Vagina (tissue), 2 donors: ENCODE measurements at regions not wholly inside any gene's neighbourhood (a gene's known extent, or its start where the extent isn't known, plus 50 kb on each side); places are given as distances from the start of the nearest gene placed in this dataset.
A peak's percentile ranks its signal among the peaks of the same experiment; 100 is the strongest.

ENCODE experiments used
- DNase-seq, 2 donors: peaks; one replicate each; pipeline ENCODE4 v3.0.0-alpha.2; 2017; ENCODE audit errors: extremely low spot score in 2 of 2
- H3K27ac ChIP-seq: fragments of 200-600 bp; sonication (generic); one replicate; pipeline ENCODE4 v1.5.1; 2019
- H3K27me3 ChIP-seq: fragments of 200-600 bp; sonication (generic); one replicate; pipeline ENCODE4 v1.5.1; 2019
- H3K36me3 ChIP-seq, 2 donors: fragments of 200-600 bp; sonication (generic); one replicate each; pipeline ENCODE4 v1.5.1; 2017 to 2019
- H3K4me1 ChIP-seq: fragments of 200-600 bp; sonication (generic); one replicate; pipeline ENCODE4 v1.5.1; 2019
- H3K4me3 ChIP-seq, 2 donors: fragments of 200-600 bp; sonication (generic); 1 replicate in 1 of 2; 2 replicates in 1 of 2; pipeline ENCODE4 v1.5.1; 2016 to 2019
- H3K9me3 ChIP-seq: fragments of 200-600 bp; sonication (generic); one replicate; pipeline ENCODE4 v1.5.1; 2019
- POLR2A ChIP-seq, 2 donors: fragments of 450-650 bp; IDR thresholded peaks; one replicate each; pipeline ENCODE4 v1.6.1; 2017; ENCODE audit warnings: antibody characterized with exemption in 2 of 2, mild to moderate bottlenecking in 2 of 2, moderate library complexity in 2 of 2
- POLR2AphosphoS5 ChIP-seq, 2 donors: sonication (generic); formaldehyde crosslinking; IDR thresholded peaks; one replicate each; pipeline ENCODE4 v1.9.0; 2017; ENCODE audit warnings: antibody characterized with exemption in 2 of 2, mild to moderate bottlenecking in 2 of 2, low read depth in 1 of 2; ENCODE audit not compliant: insufficient read depth in 1 of 2
- intact Hi-C: fragments of 100-400 bp; cut with DNase I; formaldehyde crosslinking; loops from one replicate; pipeline ENCODE4 v1.15.1; 2023
- TF ChIP-seq, protein P1 (sequence below), 3 experiments: fragments of 450-650 bp in 2 of 3; fragments of 200-600 bp in 1 of 3; sonication (generic) in 1 of 3; IDR thresholded peaks; one replicate each; pipeline ENCODE4 v1.5.1; 2017 to 2019; ENCODE audit warnings: antibody characterized with exemption in 3 of 3, mild to moderate bottlenecking in 2 of 3, moderate library complexity in 2 of 3

DNA sequence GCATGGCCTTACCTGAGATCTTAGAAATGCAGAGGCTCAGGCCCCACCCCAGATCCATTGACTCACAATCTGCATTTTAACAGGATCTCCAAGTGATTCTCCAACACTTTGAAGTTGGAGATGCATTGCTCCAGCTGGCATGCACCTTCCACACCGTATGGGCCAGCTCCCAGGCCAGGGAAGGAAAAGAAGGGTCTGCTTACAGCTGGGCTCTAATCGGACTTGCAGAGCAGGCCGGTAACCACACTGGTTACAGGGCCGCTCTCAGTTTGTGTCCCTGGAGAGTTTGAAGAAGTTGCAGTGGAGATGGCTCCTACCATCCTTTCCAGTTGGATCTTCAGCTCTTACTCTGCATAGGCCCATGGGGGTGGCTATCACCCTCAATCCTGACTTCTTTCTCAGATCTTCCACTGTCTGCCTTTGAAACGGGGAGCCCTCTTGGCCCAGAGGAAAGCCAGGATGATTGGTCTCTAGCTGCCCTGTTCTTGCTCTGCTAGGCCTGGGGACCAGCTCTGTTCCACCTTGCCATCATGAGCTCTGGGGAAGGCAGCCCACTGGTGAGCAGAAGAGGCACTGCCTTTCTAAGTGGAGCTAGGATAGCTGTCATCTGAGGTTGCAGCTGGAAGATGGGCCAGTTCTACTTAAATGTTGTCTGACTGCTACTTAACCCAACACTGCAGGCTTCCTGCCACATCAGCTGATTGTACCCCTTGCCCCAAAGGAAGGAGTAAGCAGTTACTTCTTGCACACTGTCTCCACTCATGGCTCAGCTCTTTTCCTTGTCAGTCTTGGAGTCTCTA is 105.6 kb upstream of the NAV2 start:
- intact Hi-C loops = no loop called here
- peaks cover 13% of the 10 kb centered on the region for H3K4me1 ChIP-seq
- H3K27ac ChIP-seq = no peak overlapping the region
- no peak overlapping the region for H3K4me3 ChIP-seq
- no peaks in the 10 kb centered on the region for H3K9me3 ChIP-seq
- TF ChIP-seq POLR2AphosphoS5 (IDR thresholded peaks at IDR 0.05; ENCODE audit: insufficient read depth in 1 of 2, low read depth in 1 of 2) = no peak
- TF ChIP-seq, protein P1, sequence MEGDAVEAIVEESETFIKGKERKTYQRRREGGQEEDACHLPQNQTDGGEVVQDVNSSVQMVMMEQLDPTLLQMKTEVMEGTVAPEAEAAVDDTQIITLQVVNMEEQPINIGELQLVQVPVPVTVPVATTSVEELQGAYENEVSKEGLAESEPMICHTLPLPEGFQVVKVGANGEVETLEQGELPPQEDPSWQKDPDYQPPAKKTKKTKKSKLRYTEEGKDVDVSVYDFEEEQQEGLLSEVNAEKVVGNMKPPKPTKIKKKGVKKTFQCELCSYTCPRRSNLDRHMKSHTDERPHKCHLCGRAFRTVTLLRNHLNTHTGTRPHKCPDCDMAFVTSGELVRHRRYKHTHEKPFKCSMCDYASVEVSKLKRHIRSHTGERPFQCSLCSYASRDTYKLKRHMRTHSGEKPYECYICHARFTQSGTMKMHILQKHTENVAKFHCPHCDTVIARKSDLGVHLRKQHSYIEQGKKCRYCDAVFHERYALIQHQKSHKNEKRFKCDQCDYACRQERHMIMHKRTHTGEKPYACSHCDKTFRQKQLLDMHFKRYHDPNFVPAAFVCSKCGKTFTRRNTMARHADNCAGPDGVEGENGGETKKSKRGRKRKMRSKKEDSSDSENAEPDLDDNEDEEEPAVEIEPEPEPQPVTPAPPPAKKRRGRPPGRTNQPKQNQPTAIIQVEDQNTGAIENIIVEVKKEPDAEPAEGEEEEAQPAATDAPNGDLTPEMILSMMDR (IDR thresholded peaks at IDR 0.05) = no peak
- no peak for TF ChIP-seq POLR2A (IDR thresholded peaks at IDR 0.05)
- H3K36me3 ChIP-seq = no peaks in the 10 kb centered on the region
- H3K27me3 ChIP-seq = no peaks in the 10 kb centered on the region
- DNase-seq = peak; percentile 34 to 86

DNA sequence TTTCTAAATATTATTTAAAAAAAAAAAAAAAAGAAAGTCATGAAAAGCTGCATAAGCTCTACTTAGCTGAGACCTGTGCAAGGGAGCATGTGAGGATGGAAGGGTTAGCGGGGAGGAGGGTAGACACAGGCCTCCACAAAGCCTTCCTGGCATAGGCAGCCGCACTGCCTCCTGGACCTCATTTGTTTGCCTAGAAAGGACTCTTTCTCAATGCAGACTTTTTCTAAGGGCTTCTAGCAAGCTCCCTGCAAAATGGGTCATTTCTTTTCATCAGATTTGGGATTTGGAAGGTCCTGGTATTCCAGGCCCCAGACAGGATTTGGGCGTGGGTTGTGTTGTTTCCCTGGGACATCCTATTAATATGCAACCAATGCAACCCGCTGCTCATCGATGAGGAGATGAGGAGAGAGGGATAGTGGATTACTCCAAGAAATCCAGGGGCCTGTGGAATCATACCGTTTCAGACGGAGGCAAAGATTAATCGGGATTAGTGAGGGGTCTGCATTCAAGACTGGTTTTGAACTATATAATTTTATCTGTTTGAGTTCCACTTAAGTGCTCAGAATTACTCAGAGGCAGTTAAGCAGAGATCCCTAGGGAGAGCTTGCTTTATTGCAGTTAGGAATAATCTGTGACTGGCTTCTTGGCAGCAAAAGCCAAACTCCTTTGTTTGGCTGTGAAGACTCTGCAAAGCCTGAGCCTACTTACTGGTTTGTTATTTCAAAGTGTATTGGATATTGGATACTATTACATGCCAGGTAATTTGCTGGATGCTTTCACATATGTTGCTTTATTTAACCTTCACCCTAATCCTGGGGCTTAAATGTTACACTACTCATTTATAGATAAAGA is 106.9 kb upstream of the NAV2 start:
- TF ChIP-seq POLR2A (IDR thresholded peaks at IDR 0.05) (no peak), POLR2AphosphoS5 (IDR thresholded peaks at IDR 0.05; ENCODE audit: insufficient read depth in 1 of 2, low read depth in 1 of 2) (peak in 1 of 2 donors; percentile 36)
- TF ChIP-seq, protein P1 (IDR thresholded peaks at IDR 0.05) = no peak
- Histone ChIP-seq H3K27me3 (no peaks in the 10 kb centered on the region), H3K4me3 (peak overlapping the region in 1 of 2 donors; percentile 2), H3K27ac (peak overlapping the region; percentile 36), H3K36me3 (no peaks in the 10 kb centered on the region), H3K4me1 (peaks cover 13% of the 10 kb centered on the region), H3K9me3 (no peaks in the 10 kb centered on the region)
- DNase-seq = peak; percentile 40 to 83
- intact Hi-C loops = no loop called here

DNA sequence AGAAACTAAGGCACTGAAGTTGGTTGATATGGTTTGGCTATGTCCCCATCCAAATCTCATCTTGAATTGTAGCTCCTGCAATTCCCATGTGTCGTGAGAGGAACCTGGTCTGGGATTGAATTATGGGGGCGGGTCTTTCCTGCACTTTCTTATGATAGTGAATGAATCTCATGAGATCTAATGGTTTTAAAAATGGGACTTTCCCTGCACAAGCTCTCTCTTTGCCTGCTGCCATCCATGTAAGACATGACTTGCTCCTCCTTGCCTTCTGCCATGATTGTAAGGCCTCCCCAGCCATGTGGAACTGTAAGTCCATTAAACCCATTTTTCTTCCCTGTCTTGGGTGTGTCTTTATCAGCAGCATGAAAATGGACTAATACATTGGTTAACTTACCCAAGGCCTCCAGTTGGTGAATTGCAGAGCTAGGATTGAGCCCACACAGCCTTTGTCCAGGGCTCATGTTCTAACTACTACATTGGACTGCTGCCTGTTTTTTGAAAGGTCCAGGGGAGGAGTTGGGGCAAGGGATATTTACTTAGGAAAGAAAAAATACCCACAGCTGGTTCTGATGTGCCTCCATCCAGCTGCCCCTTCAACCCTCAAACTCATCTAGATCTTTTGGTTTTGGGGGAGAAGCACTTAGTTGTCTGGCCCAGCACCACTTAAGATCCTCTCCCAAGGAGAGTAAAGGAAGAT is 107.8 kb upstream of the NAV2 start:
- H3K4me1 ChIP-seq = peaks cover 13% of the 10 kb centered on the region
- TF ChIP-seq, protein P1 (IDR thresholded peaks at IDR 0.05) = no peak
- TF ChIP-seq POLR2AphosphoS5 (IDR thresholded peaks at IDR 0.05; ENCODE audit: insufficient read depth in 1 of 2, low read depth in 1 of 2) (no peak), POLR2A (IDR thresholded peaks at IDR 0.05) (no peak)
- no peaks in the 10 kb centered on the region for H3K27me3 ChIP-seq
- H3K9me3 ChIP-seq = no peaks in the 10 kb centered on the region
- H3K4me3 ChIP-seq = no peak overlapping the region
- no peaks in the 10 kb centered on the region for H3K36me3 ChIP-seq
- no peak overlapping the region for H3K27ac ChIP-seq
- intact Hi-C loops = no loop called here
- peak; percentile 34 to 77 for DNase-seq

DNA sequence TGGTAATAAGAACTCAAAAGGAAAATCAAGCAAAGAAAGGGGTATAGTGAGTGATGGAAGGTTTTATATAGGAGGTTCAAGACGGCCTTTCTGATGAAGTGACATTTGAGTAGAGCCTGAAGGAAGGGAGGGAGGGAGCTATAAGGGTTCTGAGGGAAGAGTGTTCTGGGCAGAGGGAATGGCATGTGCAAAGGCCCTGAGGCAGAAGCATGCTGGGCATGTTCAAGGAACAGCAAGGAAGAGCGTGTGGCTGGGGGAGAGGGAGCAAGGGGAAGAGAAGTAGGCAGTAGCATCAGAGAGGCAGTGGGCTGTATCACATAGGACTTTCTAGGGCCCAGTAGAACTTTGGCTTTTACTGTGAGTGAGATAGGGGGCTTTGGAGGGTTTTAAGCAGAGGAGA is 108.9 kb upstream of the NAV2 start:
- Histone ChIP-seq H3K36me3 (no peaks in the 10 kb centered on the region), H3K9me3 (no peaks in the 10 kb centered on the region), H3K4me3 (no peak overlapping the region), H3K27ac (no peak overlapping the region), H3K27me3 (no peaks in the 10 kb centered on the region), H3K4me1 (peaks cover 13% of the 10 kb centered on the region)
- intact Hi-C loops = no loop called here
- no peak for TF ChIP-seq POLR2AphosphoS5 (IDR thresholded peaks at IDR 0.05; ENCODE audit: insufficient read depth in 1 of 2, low read depth in 1 of 2)
- no peak for TF ChIP-seq POLR2A (IDR thresholded peaks at IDR 0.05)
- TF ChIP-seq, protein P1 (IDR thresholded peaks at IDR 0.05) = no peak
- DNase-seq = peak; percentile 27 to 31
